ENCODE measurements at regions not wholly inside any gene's neighbourhood (a gene's known extent, or its start where the extent isn't known, plus 50 kb on each side); places are given as distances from the start of the nearest gene placed in this dataset.

DNA sequence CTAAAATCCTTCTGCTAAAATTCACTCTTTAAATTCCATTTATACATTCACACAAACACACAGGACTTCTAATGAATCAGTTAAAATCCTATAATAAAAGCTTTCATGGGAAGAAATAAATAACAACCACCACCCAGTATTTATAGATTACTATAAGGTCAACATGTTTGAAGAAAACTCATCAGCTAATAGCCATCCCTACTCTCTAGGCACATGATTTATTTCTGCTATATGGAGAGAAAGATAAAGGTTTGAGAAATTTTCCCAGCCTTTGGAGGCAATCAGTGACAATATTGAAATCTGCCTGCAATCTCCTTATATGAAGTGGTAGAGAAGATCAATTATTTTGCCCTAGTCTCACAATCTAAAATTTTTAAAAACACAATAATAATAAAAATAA lies 1038.9 kb upstream of the DIAPH2 start:
- no peak for DNase-seq (ENCODE audit: low read depth)
- H3K4me3 ChIP-seq (ENCODE audit: low read depth, low read length) = no peak overlapping the region
- TF ChIP-seq, protein P1, sequence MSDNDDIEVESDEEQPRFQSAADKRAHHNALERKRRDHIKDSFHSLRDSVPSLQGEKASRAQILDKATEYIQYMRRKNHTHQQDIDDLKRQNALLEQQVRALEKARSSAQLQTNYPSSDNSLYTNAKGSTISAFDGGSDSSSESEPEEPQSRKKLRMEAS (IDR thresholded peaks at IDR 0.05; ENCODE audit: low read depth, low read length) = no peak

DNA sequence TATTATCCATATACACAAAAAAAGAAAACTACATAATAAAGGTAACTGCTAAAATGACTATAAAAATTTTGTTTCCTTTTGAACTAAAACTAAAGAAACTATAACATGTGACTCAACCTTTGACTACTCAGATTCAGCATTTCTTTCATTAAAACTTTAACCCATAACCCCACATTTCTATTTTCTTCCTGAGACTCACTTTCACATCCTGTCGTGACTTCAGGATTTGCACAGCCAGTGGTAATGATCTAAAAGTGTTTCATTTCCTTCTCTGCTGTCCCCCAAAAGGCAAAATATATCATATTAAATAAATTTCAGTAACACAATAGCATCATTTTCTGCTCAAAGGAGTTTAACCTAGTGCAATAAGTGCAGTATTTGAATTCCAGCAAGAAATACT lies 1022.4 kb upstream of the DIAPH2 start:
- TF ChIP-seq POLR2A (IDR thresholded peaks at IDR 0.05; ENCODE audit: extremely low read depth, insufficient read length) = no peak
- no peak for TF ChIP-seq MYC (IDR thresholded peaks at IDR 0.05; ENCODE audit: low read depth, low read length)
- TF ChIP-seq, protein P1 (IDR thresholded peaks at IDR 0.05; ENCODE audit: low read depth, low read length) = no peak
- TF ChIP-seq, protein P2, sequence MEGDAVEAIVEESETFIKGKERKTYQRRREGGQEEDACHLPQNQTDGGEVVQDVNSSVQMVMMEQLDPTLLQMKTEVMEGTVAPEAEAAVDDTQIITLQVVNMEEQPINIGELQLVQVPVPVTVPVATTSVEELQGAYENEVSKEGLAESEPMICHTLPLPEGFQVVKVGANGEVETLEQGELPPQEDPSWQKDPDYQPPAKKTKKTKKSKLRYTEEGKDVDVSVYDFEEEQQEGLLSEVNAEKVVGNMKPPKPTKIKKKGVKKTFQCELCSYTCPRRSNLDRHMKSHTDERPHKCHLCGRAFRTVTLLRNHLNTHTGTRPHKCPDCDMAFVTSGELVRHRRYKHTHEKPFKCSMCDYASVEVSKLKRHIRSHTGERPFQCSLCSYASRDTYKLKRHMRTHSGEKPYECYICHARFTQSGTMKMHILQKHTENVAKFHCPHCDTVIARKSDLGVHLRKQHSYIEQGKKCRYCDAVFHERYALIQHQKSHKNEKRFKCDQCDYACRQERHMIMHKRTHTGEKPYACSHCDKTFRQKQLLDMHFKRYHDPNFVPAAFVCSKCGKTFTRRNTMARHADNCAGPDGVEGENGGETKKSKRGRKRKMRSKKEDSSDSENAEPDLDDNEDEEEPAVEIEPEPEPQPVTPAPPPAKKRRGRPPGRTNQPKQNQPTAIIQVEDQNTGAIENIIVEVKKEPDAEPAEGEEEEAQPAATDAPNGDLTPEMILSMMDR (IDR thresholded peaks at IDR 0.05; ENCODE audit: low read depth, low read length) = no peak
- DNase-seq (ENCODE audit: low read depth) = no peak
- H3K4me3 ChIP-seq (ENCODE audit: low read depth, low read length) = no peak overlapping the region

DNA sequence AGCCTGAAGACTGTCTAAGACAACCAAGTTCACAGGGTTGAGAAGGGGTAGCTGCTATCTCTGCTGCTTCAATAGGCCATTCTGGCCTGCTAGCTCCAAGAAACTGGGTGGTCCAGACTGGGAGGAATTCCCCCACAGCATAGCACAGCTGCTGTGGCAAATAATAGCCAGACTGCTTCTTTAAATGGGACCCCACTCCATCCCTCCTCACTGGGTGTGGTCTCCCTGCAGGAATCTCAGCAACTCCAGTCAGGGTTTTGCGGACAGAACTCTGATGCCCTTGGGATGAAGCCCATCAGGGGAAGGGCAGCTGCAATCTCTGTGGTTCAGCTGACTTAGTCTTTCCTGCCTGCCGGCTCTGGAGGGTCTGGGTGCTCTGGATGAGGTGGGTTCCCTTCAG lies 1018.6 kb upstream of the DIAPH2 start:
- DNase-seq (ENCODE audit: low read depth) = no peak
- H3K4me3 ChIP-seq (ENCODE audit: low read depth, low read length) = no peak overlapping the region
- TF ChIP-seq, protein P1 (IDR thresholded peaks at IDR 0.05; ENCODE audit: low read depth, low read length) = no peak
- TF ChIP-seq, protein P2 (IDR thresholded peaks at IDR 0.05; ENCODE audit: low read depth, low read length) = no peak
- TF ChIP-seq MYC (IDR thresholded peaks at IDR 0.05; ENCODE audit: low read depth, low read length) (no peak), POLR2A (IDR thresholded peaks at IDR 0.05; ENCODE audit: extremely low read depth, insufficient read length) (no peak)

DNA sequence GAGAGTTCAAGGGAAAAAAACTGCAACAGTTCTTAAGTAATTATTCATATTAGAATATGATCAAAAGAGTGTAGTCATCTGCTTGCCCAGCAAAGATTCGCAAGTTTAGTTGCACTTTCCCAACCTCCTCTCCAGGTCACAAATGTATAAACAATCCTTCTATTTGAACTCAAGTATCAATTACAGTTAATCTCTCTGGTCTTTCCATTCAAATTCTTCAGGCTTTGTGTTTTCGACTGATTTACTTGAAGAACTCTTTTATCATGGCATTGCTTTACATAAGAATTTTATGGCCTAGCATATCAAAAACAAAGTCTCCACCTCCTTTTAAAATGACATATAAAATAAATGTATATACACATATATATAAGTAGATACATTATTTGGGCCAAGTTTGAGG lies 1009.6 kb upstream of the DIAPH2 start:
- TF ChIP-seq, protein P1 (IDR thresholded peaks at IDR 0.05; ENCODE audit: low read depth, low read length) = no peak
- TF ChIP-seq MYC (IDR thresholded peaks at IDR 0.05; ENCODE audit: low read depth, low read length) = no peak
- TF ChIP-seq, protein P2 (IDR thresholded peaks at IDR 0.05; ENCODE audit: low read depth, low read length) = no peak
- no peak for TF ChIP-seq POLR2A (IDR thresholded peaks at IDR 0.05; ENCODE audit: extremely low read depth, insufficient read length)
- DNase-seq (ENCODE audit: low read depth) = no peak
- no peak overlapping the region for H3K4me3 ChIP-seq (ENCODE audit: low read depth, low read length)

DNA sequence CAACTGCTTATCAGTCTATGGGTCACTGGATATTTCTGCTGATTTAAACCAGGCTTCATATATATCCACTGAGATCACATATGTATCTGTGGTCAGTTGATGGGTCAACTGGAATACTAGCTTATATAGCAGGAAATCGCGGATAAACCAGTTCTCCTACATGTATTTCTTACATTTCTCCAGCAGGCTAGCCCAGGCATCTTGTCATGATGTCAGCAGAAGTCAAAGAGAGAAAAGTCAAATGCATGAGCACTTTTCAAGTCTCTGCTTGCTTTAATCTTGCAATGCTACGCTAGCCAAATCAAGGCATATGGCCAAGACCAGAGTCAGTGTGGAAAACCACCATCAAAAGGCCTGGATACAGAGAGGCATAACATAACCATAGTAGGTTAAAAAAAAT lies 1008.8 kb upstream of the DIAPH2 start:
- no peak overlapping the region for H3K4me3 ChIP-seq (ENCODE audit: low read depth, low read length)
- TF ChIP-seq, protein P2 (IDR thresholded peaks at IDR 0.05; ENCODE audit: low read depth, low read length) = no peak
- TF ChIP-seq, protein P1 (IDR thresholded peaks at IDR 0.05; ENCODE audit: low read depth, low read length) = no peak
- TF ChIP-seq MYC (IDR thresholded peaks at IDR 0.05; ENCODE audit: low read depth, low read length) (no peak), POLR2A (IDR thresholded peaks at IDR 0.05; ENCODE audit: extremely low read depth, insufficient read length) (no peak)
- DNase-seq (ENCODE audit: low read depth) = no peak

DNA sequence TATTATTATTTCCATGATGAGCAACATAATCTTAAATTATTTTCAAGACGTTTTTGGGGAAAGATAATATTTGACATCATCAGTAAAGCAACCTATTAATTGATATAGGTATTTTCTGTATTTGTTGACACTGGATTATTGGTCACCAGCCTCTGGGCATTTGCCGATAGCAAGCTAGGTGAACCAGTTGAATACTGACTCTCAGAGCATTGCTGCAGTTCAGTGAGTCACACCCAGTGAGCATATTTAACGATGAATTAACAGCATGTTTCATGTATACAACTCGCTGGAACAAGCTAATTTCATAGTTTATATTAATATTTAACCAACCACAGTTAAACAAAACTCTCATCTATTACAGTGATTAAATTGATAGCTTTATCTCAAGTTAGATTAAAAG lies 1006.0 kb upstream of the DIAPH2 start:
- no peak overlapping the region for H3K4me3 ChIP-seq (ENCODE audit: low read depth, low read length)
- DNase-seq (ENCODE audit: low read depth) = no peak
- TF ChIP-seq MYC (IDR thresholded peaks at IDR 0.05; ENCODE audit: low read depth, low read length) = no peak
- TF ChIP-seq, protein P1 (IDR thresholded peaks at IDR 0.05; ENCODE audit: low read depth, low read length) = no peak

DNA sequence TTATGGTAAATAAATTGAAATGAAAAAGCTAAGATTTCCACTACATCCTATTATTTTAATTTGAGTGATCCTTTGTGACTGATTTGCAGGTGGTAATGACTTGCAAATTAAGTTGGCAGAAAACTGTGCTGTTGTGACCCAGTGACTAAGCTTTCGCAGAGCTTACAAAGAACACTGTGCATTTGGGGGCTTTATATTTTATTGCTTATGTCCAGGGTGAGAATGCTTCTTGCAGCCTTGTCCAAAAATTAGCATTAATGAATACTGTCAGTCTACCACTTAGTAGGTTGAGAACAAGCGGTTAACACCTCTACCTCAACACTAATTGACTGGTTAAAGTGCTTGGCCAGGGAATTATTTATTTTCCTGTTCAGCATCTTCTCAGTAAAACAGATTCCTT lies 991.3 kb upstream of the DIAPH2 start:
- DNase-seq (ENCODE audit: low read depth) = no peak
- TF ChIP-seq POLR2A (IDR thresholded peaks at IDR 0.05; ENCODE audit: extremely low read depth, insufficient read length) (no peak), MYC (IDR thresholded peaks at IDR 0.05; ENCODE audit: low read depth, low read length) (no peak)
- TF ChIP-seq, protein P1 (IDR thresholded peaks at IDR 0.05; ENCODE audit: low read depth, low read length) = no peak
- TF ChIP-seq, protein P2 (IDR thresholded peaks at IDR 0.05; ENCODE audit: low read depth, low read length) = no peak
- no peak overlapping the region for H3K4me3 ChIP-seq (ENCODE audit: low read depth, low read length)

Measured in NB4 (cell line).